ENCODE measurements at regions not wholly inside any gene's neighbourhood (a gene's known extent, or its start where the extent isn't known, plus 50 kb on each side); places are given as distances from the start of the nearest gene placed in this dataset.

- H3K4me2 ChIP-seq (ENCODE audit: insufficient read depth, low read length) = no peak overlapping the region
- no peak overlapping the region for H2AFZ ChIP-seq (ENCODE audit: low read depth, low read length)
- H3K79me2 ChIP-seq (ENCODE audit: insufficient read depth, low read length) = no peaks in the 10 kb centered on the region
- H3K27me3 ChIP-seq (ENCODE audit: insufficient read depth, low read length, poor library complexity) = no peaks in the 10 kb centered on the region
- H3K36me3 ChIP-seq (ENCODE audit: insufficient read depth, low read length) = no peaks in the 10 kb centered on the region
- peaks cover 21% of the 10 kb centered on the region for H3K4me1 ChIP-seq (ENCODE audit: insufficient read depth, low read length)
- H3K9ac ChIP-seq (ENCODE audit: low read depth, low read length) = no peak overlapping the region
- H3K27ac ChIP-seq (ENCODE audit: low read length) = no peak overlapping the region
- no peaks in the 10 kb centered on the region for H4K20me1 ChIP-seq (ENCODE audit: insufficient read depth, low read length)
- no peak overlapping the region for H3K4me3 ChIP-seq (ENCODE audit: low read depth in 1 of 2, low read length in 2 of 2)
- DNase-seq (no peak), ATAC-seq (ENCODE audit: insufficient read depth, low read depth) (no peak)
- H3K9me3 ChIP-seq (ENCODE audit: insufficient read depth, low read length, severe bottlenecking) = no peaks in the 10 kb centered on the region
- no peak for TF ChIP-seq EZH2 (IDR thresholded peaks at IDR 0.05; ENCODE audit: borderline replicate concordance, low read depth, low read length, severe bottlenecking)
Observed at GRCh38 chr2:226427538-226428307, 371.9 kb downstream of the IRS1 start.

GRCh38 chr2:226426292-226426736 lies 373.3 kb downstream of the IRS1 start:
- Histone ChIP-seq H3K4me2 (ENCODE audit: insufficient read depth, low read length) (no peak overlapping the region), H3K4me3 (ENCODE audit: low read depth in 1 of 2, low read length in 2 of 2) (no peak overlapping the region), H2AFZ (ENCODE audit: low read depth, low read length) (no peak overlapping the region), H3K27ac (ENCODE audit: low read length) (no peak overlapping the region), H3K4me1 (ENCODE audit: insufficient read depth, low read length) (peaks cover 21% of the 10 kb centered on the region), H3K27me3 (ENCODE audit: insufficient read depth, low read length, poor library complexity) (no peaks in the 10 kb centered on the region), H3K9ac (ENCODE audit: low read depth, low read length) (no peak overlapping the region), H3K79me2 (ENCODE audit: insufficient read depth, low read length) (no peaks in the 10 kb centered on the region), H3K36me3 (ENCODE audit: insufficient read depth, low read length) (no peaks in the 10 kb centered on the region), H3K9me3 (ENCODE audit: insufficient read depth, low read length, severe bottlenecking) (no peaks in the 10 kb centered on the region), H4K20me1 (ENCODE audit: insufficient read depth, low read length) (no peaks in the 10 kb centered on the region)
- ATAC-seq (ENCODE audit: insufficient read depth, low read depth) (no peak), DNase-seq (no peak)
- TF ChIP-seq EZH2 (IDR thresholded peaks at IDR 0.05; ENCODE audit: borderline replicate concordance, low read depth, low read length, severe bottlenecking) = no peak
- TF ChIP-seq CTCF (IDR thresholded peaks at IDR 0.05; ENCODE audit: borderline replicate concordance, extremely low read depth, low read length, poor library complexity, severe bottlenecking) = no peak

- no peak overlapping the region for H3K27ac ChIP-seq (ENCODE audit: low read length)
- no peaks in the 10 kb centered on the region for H3K36me3 ChIP-seq (ENCODE audit: insufficient read depth, low read length)
- H3K9ac ChIP-seq (ENCODE audit: low read depth, low read length) = no peak overlapping the region
- H3K4me3 ChIP-seq (ENCODE audit: low read depth in 1 of 2, low read length in 2 of 2) = no peak overlapping the region
- H3K4me2 ChIP-seq (ENCODE audit: insufficient read depth, low read length) = no peak overlapping the region
- H2AFZ ChIP-seq (ENCODE audit: low read depth, low read length) = no peak overlapping the region
- no peaks in the 10 kb centered on the region for H4K20me1 ChIP-seq (ENCODE audit: insufficient read depth, low read length)
- H3K27me3 ChIP-seq (ENCODE audit: insufficient read depth, low read length, poor library complexity) = no peaks in the 10 kb centered on the region
- no peak for DNase-seq
- ATAC-seq (ENCODE audit: insufficient read depth, low read depth) = no peak
- TF ChIP-seq CTCF (IDR thresholded peaks at IDR 0.05; ENCODE audit: borderline replicate concordance, extremely low read depth, low read length, poor library complexity, severe bottlenecking) (no peak), EZH2 (IDR thresholded peaks at IDR 0.05; ENCODE audit: borderline replicate concordance, low read depth, low read length, severe bottlenecking) (no peak)
- peaks cover 21% of the 10 kb centered on the region for H3K4me1 ChIP-seq (ENCODE audit: insufficient read depth, low read length)
- no peaks in the 10 kb centered on the region for H3K9me3 ChIP-seq (ENCODE audit: insufficient read depth, low read length, severe bottlenecking)
- H3K79me2 ChIP-seq (ENCODE audit: insufficient read depth, low read length) = no peaks in the 10 kb centered on the region
Observed at GRCh38 chr2:226424971-226425370, 374.6 kb downstream of the IRS1 start.

- no peaks in the 10 kb centered on the region for H3K9me3 ChIP-seq (ENCODE audit: insufficient read depth, low read length, severe bottlenecking)
- peak; percentile 67 for DNase-seq
- H3K9ac ChIP-seq (ENCODE audit: low read depth, low read length) = peak overlapping the region; percentile 4; the same call in 1 of the 2 replicates
- no peaks in the 10 kb centered on the region for H3K36me3 ChIP-seq (ENCODE audit: insufficient read depth, low read length)
- peak overlapping the region; percentile 34 for H2AFZ ChIP-seq (ENCODE audit: low read depth, low read length)
- peak overlapping the region in 1 of 2 experiments; percentile 38; a peak in 2 of 4 replicates for H3K4me3 ChIP-seq (ENCODE audit: low read depth in 1 of 2, low read length in 2 of 2)
- H3K27me3 ChIP-seq (ENCODE audit: insufficient read depth, low read length, poor library complexity) = no peaks in the 10 kb centered on the region
- H3K4me1 ChIP-seq (ENCODE audit: insufficient read depth, low read length) = peaks cover 21% of the 10 kb centered on the region
- no peaks in the 10 kb centered on the region for H3K79me2 ChIP-seq (ENCODE audit: insufficient read depth, low read length)
- ATAC-seq (ENCODE audit: insufficient read depth, low read depth) = peak; percentile 89
- H3K27ac ChIP-seq (ENCODE audit: low read length) = peak overlapping the region; percentile 26
- H4K20me1 ChIP-seq (ENCODE audit: insufficient read depth, low read length) = no peaks in the 10 kb centered on the region
- no peak for TF ChIP-seq CTCF (IDR thresholded peaks at IDR 0.05; ENCODE audit: borderline replicate concordance, extremely low read depth, low read length, poor library complexity, severe bottlenecking)
- TF ChIP-seq EZH2 (IDR thresholded peaks at IDR 0.05; ENCODE audit: borderline replicate concordance, low read depth, low read length, severe bottlenecking) = no peak
- H3K4me2 ChIP-seq (ENCODE audit: insufficient read depth, low read length) = peak overlapping the region; percentile 53
Observed at GRCh38 chr2:226423498-226423960, 376.1 kb downstream of the IRS1 start.
